Smooth muscle cell (in vitro differentiated cells): ENCODE measurements at regions not wholly inside any gene's neighbourhood (a gene's known extent, or its start where the extent isn't known, plus 50 kb on each side); places are given as distances from the start of the nearest gene placed in this dataset.

Experiments used
- DNase-seq: peaks from one replicate; lab custom pipeline; 2025; ENCODE audit not compliant: unreplicated experiment; lab: John Stamatoyannopoulos, UW
- H2AFZ ChIP-seq: fragments of 200-600 bp; sonication (generic); 2 replicates; pipeline ENCODE4 v1.6.0; 2016; ENCODE audit warnings: antibody characterized with exemption, low read depth, mild to moderate bottlenecking
- H3F3A ChIP-seq: fragments of 200-600 bp; sonication (generic); 2 replicates; pipeline ENCODE4 v1.6.0; 2017; ENCODE audit warnings: antibody characterized with exemption, low read depth
- H3K27ac ChIP-seq: fragments of 200-600 bp; sonication (generic); 2 replicates; pipeline ENCODE4 v1.5.1; 2016; ENCODE audit warnings: low read depth, mild to moderate bottlenecking
- H3K27me3 ChIP-seq: fragments of 200-600 bp; sonication (generic); 2 replicates; pipeline ENCODE4 v1.6.1; 2016; ENCODE audit warnings: low read depth, mild to moderate bottlenecking
- H3K36me3 ChIP-seq: fragments of 200-600 bp; sonication (generic); 2 replicates; pipeline ENCODE4 v1.5.1; 2016; ENCODE audit warnings: low read depth
- H3K4me1 ChIP-seq: fragments of 200-600 bp; sonication (generic); 2 replicates; pipeline ENCODE4 v1.5.1; 2016; ENCODE audit warnings: low read depth
- H3K4me2 ChIP-seq: fragments of 200-600 bp; sonication (generic); 2 replicates; pipeline ENCODE4 v1.6.0; 2016; ENCODE audit warnings: mild to moderate bottlenecking
- H3K4me3 ChIP-seq: fragments of 200-600 bp; sonication (generic); 2 replicates; pipeline ENCODE4 v1.5.1; 2016; ENCODE audit warnings: mild to moderate bottlenecking
- H3K79me2 ChIP-seq: fragments of 200-600 bp; sonication (generic); 2 replicates; pipeline ENCODE4 v1.6.0; 2016; ENCODE audit warnings: low read depth, mild to moderate bottlenecking
- H3K9ac ChIP-seq: fragments of 200-600 bp; sonication (generic); 2 replicates; pipeline ENCODE4 v1.6.0; 2016; ENCODE audit warnings: low read depth
- H3K9me3 ChIP-seq: fragments of 200-600 bp; sonication (generic); replicated peaks from 2 replicates; pipeline ENCODE4 v1.5.1; 2016; ENCODE audit warnings: low read depth
- H4K20me1 ChIP-seq: fragments of 200-600 bp; sonication (generic); 2 replicates; pipeline ENCODE4 v1.6.0; 2016; ENCODE audit warnings: low read depth
- WGBS: methylation state at CpG from one replicate; pipeline ENCODE4 v1.1.7; 2016; ENCODE audit warnings: low lambda C conversion rate; 5-methylcytosine and 5-hydroxymethylcytosine counted together
- TF ChIP-seq, protein P1 (sequence below): fragments of 200-600 bp; sonication (generic); IDR thresholded peaks from 2 replicates; pipeline ENCODE4 v1.5.1; 2017; ENCODE audit warnings: borderline replicate concordance, mild to moderate bottlenecking, antibody characterized with exemption; ENCODE audit not compliant: insufficient read depth, poor library complexity, severe bottlenecking

DNA sequence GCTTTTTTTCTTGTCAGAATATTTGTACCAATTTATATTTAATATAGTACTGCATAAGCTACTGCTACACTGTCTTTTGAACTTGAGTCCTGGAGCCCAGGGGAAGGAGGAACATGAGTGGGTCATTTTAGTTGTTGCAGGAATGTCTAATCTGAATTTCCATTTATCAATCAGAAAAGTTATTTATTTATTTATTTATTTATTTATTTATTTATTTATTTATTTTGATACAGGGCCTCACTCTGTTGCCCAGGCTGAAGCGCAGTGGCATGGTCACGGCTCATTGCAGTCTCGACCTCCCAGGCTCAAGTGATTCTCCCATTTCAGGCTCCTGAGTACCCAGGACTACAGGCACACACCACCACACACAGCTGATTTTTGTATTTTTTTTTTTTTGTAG lies 712.6 kb downstream of the NR2F1-AS1 start:
- Histone ChIP-seq H3F3A (no peaks in the 10 kb centered on the region), H2AFZ (no peak overlapping the region), H3K79me2 (no peaks in the 10 kb centered on the region), H3K9me3 (no peaks in the 10 kb centered on the region), H3K27ac (no peak overlapping the region), H3K36me3 (no peaks in the 10 kb centered on the region), H3K4me1 (no peaks in the 10 kb centered on the region), H3K27me3 (no peaks in the 10 kb centered on the region), H3K4me3 (no peak overlapping the region), H3K9ac (no peak overlapping the region), H3K4me2 (no peak overlapping the region), H4K20me1 (no peaks in the 10 kb centered on the region)
- TF ChIP-seq, protein P1, sequence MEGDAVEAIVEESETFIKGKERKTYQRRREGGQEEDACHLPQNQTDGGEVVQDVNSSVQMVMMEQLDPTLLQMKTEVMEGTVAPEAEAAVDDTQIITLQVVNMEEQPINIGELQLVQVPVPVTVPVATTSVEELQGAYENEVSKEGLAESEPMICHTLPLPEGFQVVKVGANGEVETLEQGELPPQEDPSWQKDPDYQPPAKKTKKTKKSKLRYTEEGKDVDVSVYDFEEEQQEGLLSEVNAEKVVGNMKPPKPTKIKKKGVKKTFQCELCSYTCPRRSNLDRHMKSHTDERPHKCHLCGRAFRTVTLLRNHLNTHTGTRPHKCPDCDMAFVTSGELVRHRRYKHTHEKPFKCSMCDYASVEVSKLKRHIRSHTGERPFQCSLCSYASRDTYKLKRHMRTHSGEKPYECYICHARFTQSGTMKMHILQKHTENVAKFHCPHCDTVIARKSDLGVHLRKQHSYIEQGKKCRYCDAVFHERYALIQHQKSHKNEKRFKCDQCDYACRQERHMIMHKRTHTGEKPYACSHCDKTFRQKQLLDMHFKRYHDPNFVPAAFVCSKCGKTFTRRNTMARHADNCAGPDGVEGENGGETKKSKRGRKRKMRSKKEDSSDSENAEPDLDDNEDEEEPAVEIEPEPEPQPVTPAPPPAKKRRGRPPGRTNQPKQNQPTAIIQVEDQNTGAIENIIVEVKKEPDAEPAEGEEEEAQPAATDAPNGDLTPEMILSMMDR = no peak
- DNase-seq = no peak
- WGBS = 98% methylated on average over 3 of the region's 3 CpGs

DNA sequence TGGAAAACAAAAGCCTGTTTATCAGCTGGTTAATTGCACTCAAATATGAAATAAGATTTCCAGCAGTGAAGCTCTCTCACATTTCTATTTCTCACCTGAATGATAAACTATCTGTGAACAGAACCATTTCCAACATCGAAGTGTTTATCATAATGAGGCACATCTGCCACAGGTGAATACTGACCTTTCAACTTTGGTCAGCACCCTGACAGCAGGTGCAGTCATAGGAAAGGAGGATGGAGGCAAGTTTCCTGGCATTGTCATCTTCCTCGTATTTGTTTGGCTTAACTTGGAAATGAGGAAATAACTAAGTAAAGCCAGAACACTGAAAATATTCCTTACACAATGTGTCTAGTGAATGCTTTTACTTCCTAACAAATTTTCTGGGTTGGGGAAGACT lies 716.4 kb downstream of the NR2F1-AS1 start:
- Histone ChIP-seq H3K9ac (no peak overlapping the region), H3K27me3 (no peaks in the 10 kb centered on the region), H3K27ac (no peak overlapping the region), H3F3A (no peaks in the 10 kb centered on the region), H4K20me1 (no peaks in the 10 kb centered on the region), H3K4me2 (no peak overlapping the region), H3K4me3 (no peak overlapping the region), H2AFZ (no peak overlapping the region), H3K79me2 (no peaks in the 10 kb centered on the region), H3K4me1 (no peaks in the 10 kb centered on the region), H3K9me3 (no peaks in the 10 kb centered on the region), H3K36me3 (no peaks in the 10 kb centered on the region)
- no peak for DNase-seq
- 93% methylated on average over 2 of the region's 2 CpGs for WGBS
- TF ChIP-seq, protein P1 = no peak

DNA sequence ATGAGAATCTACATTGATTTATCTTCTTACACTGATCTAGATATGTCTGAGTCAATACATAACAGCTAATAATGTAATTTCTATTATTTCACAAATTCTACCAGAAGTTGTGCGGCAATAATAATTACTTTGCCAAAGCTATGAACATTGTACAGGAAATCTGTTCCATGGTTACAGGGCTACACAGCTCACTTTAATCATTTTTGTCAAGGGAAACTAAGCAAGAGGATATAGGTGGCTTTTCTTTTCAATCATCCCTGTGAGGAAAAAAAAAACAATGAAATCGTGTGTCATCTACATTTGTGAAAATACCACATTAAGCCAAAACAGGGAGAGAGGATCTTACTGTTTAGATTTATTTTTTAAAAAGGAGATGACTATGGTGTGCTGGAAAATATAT lies 717.4 kb downstream of the NR2F1-AS1 start:
- TF ChIP-seq, protein P1 = no peak
- Histone ChIP-seq H3K27me3 (no peaks in the 10 kb centered on the region), H3K9ac (no peak overlapping the region), H3K36me3 (no peaks in the 10 kb centered on the region), H3K79me2 (no peaks in the 10 kb centered on the region), H3K27ac (no peak overlapping the region), H3K4me3 (no peak overlapping the region), H3K4me1 (no peaks in the 10 kb centered on the region), H3K9me3 (no peaks in the 10 kb centered on the region), H3K4me2 (no peak overlapping the region), H3F3A (no peaks in the 10 kb centered on the region), H2AFZ (no peak overlapping the region), H4K20me1 (no peaks in the 10 kb centered on the region)
- WGBS = 87% methylated on average over 2 of the region's 2 CpGs
- no peak for DNase-seq

- no peak overlapping the region for H3K4me3 ChIP-seq
- no peaks in the 10 kb centered on the region for H3K36me3 ChIP-seq
- no peak overlapping the region for H3K9ac ChIP-seq
- DNase-seq = no peak
- no peaks in the 10 kb centered on the region for H3K9me3 ChIP-seq
- H3K4me1 ChIP-seq = no peaks in the 10 kb centered on the region
- TF ChIP-seq, protein P1 = no peak
- WGBS = 76% methylated on average over 3 of the region's 3 CpGs
- H3K27me3 ChIP-seq = no peaks in the 10 kb centered on the region
- H3K79me2 ChIP-seq = no peaks in the 10 kb centered on the region
- H2AFZ ChIP-seq = no peak overlapping the region
- no peaks in the 10 kb centered on the region for H3F3A ChIP-seq
- H4K20me1 ChIP-seq = no peaks in the 10 kb centered on the region
- H3K27ac ChIP-seq = no peak overlapping the region
- no peak overlapping the region for H3K4me2 ChIP-seq
Observed at GRCh38 chr5:92861531-92862285, 719.3 kb downstream of the NR2F1-AS1 start.
